ENCODE measurements at regions not wholly inside any gene's neighbourhood (a gene's known extent, or its start where the extent isn't known, plus 50 kb on each side); places are given as distances from the start of the nearest gene placed in this dataset.

- TF ChIP-seq CTCF (IDR thresholded peaks at IDR 0.05 in 8 of 11, conservative IDR thresholded peaks at IDR 0.05 in 3 of 11) (no peak), POLR2A (IDR thresholded peaks at IDR 0.05) (no peak), POLR2AphosphoS5 (IDR thresholded peaks at IDR 0.05) (no peak)
Measured at GRCh38 chr1:78408810-78409209, 82.0 kb upstream of the PTGFR start.

All from spleen (tissue), 7 donors.